ENCODE measurements at regions not wholly inside any gene's neighbourhood (a gene's known extent, or its start where the extent isn't known, plus 50 kb on each side); places are given as distances from the start of the nearest gene placed in this dataset.
"Not testable (repeated sequence)": the region's sequence is repeated elsewhere in the genome, so short reads cannot be mapped to it uniquely, and the experiment has no call there.

DNA sequence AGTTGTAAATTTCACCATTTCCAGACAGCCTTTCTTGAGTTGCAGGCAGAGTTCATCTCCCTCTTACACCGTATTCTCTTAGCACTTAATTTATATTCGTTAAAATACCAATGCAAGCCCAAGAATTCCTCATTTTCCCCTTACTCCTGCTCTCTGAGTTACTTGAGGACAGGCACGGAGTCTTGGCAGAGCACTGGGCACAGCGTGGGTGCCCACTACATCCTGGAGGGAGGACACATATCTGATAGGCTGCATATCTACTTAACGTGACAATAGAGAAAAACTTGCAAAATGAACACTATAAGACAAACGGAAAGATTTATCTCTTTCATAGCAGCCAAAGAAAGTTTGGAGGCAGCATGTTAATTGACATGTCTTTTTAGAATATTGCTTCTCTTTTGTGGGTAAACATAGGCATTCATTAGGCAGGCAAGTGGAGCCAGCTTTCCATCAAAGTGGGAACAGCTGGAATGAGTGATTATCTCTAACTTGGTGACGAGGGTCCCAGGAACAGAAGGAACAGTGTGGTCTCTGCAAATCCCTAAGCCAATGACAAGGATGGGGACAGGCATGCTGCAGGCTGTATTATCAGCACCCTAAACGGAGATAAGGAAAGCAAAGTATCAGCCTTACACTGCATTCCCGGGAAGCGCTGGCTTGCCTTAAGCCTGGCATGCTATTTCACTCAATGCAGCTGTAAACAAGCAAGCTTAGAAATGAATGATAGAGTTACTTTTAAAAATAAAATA lies 116.5 kb downstream of the RTP4 start:
- Histone ChIP-seq H3K27ac (replicated peaks) (no peak overlapping the region), H3K4me3 (replicated peaks; ENCODE audit: insufficient read depth, low read length) (no peak overlapping the region), H3K27me3 (ENCODE audit: insufficient read depth, poor library complexity, severe bottlenecking) (no peaks in the 10 kb centered on the region)
- no peak for TF ChIP-seq REST (IDR thresholded peaks at IDR 0.05; ENCODE audit: insufficient replicate concordance, low read depth)
- no peak for TF ChIP-seq CTCF (IDR thresholded peaks at IDR 0.05; ENCODE audit: insufficient read depth, low read length)
- TF ChIP-seq POLR2AphosphoS5 (IDR thresholded peaks at IDR 0.05; ENCODE audit: low read depth) = no peak
- no peak for TF ChIP-seq GABPA (IDR thresholded peaks at IDR 0.05; ENCODE audit: low read depth)
- no peak for TF ChIP-seq SPI1 (IDR thresholded peaks at IDR 0.05; ENCODE audit: borderline replicate concordance, low read depth)
- DNase-seq (ENCODE audit: low read depth in 1 of 2, low spot score in 1 of 2) = no peak

- no peak overlapping the region for H3K4me3 ChIP-seq (replicated peaks; ENCODE audit: insufficient read depth, low read length)
- H3K27me3 ChIP-seq (ENCODE audit: insufficient read depth, poor library complexity, severe bottlenecking) = no peaks in the 10 kb centered on the region
- TF ChIP-seq CTCF (IDR thresholded peaks at IDR 0.05; ENCODE audit: insufficient read depth, low read length) = no peak
- TF ChIP-seq POLR2AphosphoS5 (IDR thresholded peaks at IDR 0.05; ENCODE audit: low read depth) = no peak
- no peak for TF ChIP-seq GABPA (IDR thresholded peaks at IDR 0.05; ENCODE audit: low read depth)
- no peak for TF ChIP-seq REST (IDR thresholded peaks at IDR 0.05; ENCODE audit: insufficient replicate concordance, low read depth)
- TF ChIP-seq SPI1 (IDR thresholded peaks at IDR 0.05; ENCODE audit: borderline replicate concordance, low read depth) = no peak
- no peak overlapping the region for H3K27ac ChIP-seq (replicated peaks)
- DNase-seq (ENCODE audit: low read depth in 1 of 2, low spot score in 1 of 2) = no peak
Observed at GRCh38 chr3:187481426-187481825, 113.2 kb downstream of the RTP4 start.

DNA sequence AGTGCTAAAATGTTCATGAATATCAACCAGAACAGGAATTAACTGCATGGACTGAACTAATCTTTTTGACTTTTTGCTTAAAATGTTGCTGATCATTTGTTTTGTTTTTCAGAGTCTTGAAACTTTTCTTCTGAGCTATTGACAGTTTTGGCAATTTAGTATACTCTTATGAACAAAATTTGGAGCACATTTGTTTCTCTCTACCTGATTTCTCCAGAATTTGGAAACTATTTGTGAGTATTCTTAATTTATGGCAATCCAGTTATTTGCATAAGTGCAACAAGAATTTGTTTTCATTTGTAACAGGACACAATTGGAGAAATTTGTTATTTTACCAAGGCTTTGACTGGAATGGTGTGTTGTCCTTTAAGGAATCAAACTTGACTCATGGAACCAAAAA lies 107.4 kb downstream of the RTP4 start:
- H3K4me3 ChIP-seq (replicated peaks; ENCODE audit: insufficient read depth, low read length); H3K27me3 ChIP-seq (ENCODE audit: insufficient read depth, poor library complexity, severe bottlenecking); DNase-seq (ENCODE audit: low read depth in 1 of 2, low spot score in 1 of 2); H3K27ac ChIP-seq (replicated peaks): not testable (repeated sequence)

GRCh38 chr3:187473778-187474406 lies 105.7 kb downstream of the RTP4 start:
- Histone ChIP-seq H3K27me3 (ENCODE audit: insufficient read depth, poor library complexity, severe bottlenecking) (no peaks in the 10 kb centered on the region), H3K4me3 (replicated peaks; ENCODE audit: insufficient read depth, low read length) (no peak overlapping the region), H3K27ac (replicated peaks) (no peak overlapping the region)
- no peak for DNase-seq (ENCODE audit: low read depth in 1 of 2, low spot score in 1 of 2)
- TF ChIP-seq POLR2AphosphoS5 (IDR thresholded peaks at IDR 0.05; ENCODE audit: low read depth) (no peak), SPI1 (IDR thresholded peaks at IDR 0.05; ENCODE audit: borderline replicate concordance, low read depth) (no peak), REST (IDR thresholded peaks at IDR 0.05; ENCODE audit: insufficient replicate concordance, low read depth) (no peak), CTCF (IDR thresholded peaks at IDR 0.05; ENCODE audit: insufficient read depth, low read length) (no peak), GABPA (IDR thresholded peaks at IDR 0.05; ENCODE audit: low read depth) (no peak)

DNA sequence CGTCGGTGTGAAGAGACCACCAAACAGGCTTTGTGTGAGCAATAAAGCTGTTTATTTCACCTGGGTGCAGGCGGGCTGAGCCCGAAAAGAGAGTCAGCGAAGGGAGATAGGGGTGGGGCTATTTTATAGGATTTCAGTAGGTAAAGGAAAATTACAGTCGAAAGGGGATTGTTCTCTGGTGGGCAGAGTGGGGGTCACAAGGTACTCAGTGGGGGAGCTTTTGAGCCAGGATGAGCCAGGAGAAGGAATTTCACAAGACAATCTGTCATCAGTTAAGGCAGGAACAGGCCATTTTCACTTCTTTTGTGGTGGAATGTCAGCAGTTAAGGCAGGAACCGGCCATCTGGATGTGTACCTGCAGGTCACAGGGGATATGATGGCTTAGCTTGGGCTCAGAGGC lies 98.1 kb downstream of the RTP4 start:
- H3K27ac ChIP-seq (replicated peaks); H3K4me3 ChIP-seq (replicated peaks; ENCODE audit: insufficient read depth, low read length); DNase-seq (ENCODE audit: low read depth in 1 of 2, low spot score in 1 of 2); H3K27me3 ChIP-seq (ENCODE audit: insufficient read depth, poor library complexity, severe bottlenecking): not testable (repeated sequence)

Data from HL-60 (cell line).